GM19463 (cell line): ENCODE measurements at regions not wholly inside any gene's neighbourhood (a gene's known extent, or its start where the extent isn't known, plus 50 kb on each side); places are given as distances from the start of the nearest gene placed in this dataset.
A peak's percentile ranks its signal among the peaks of the same experiment; 100 is the strongest.

Experiments
- ATAC-seq: cut with Tn5 transposase; IDR thresholded peaks from one replicate; pipeline ENCODE4 v1.9.1; 2021; ENCODE audit warnings: mild to moderate bottlenecking, moderate library complexity; ENCODE audit not compliant: unreplicated experiment

- no peak for ATAC-seq
Measured at GRCh38 chr1:193366764-193367507, 180.5 kb upstream of the B3GALT2 start.

- ATAC-seq, result no peak
Measured at GRCh38 chr1:193365966-193366365, 179.6 kb upstream of the B3GALT2 start.

GRCh38 chr1:193359631-193360030 lies 173.2 kb upstream of the B3GALT2 start:
- ATAC-seq, result no peak

DNA sequence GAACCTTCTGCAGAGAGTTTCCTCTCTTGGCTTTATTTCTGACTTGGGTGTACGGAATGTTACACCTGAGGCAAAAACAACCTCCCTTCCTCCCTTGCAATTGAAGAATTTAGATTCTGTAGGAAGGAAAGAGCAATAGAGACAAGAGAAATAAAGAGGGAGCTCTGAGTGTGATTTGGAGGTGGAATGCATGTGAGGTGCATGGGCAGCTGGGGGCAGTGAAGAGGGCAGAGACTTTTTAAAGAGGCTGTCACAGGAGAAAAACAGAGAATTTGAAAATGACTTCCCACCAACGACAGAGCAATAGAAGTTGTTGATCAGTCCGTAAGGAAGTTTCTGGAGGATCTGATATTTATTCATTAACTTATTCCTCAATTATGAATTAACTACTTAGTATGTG lies 172.0 kb upstream of the B3GALT2 start:
- ATAC-seq, result no peak

- no peak for ATAC-seq
Measured at GRCh38 chr1:193356249-193356648, 169.8 kb upstream of the B3GALT2 start.

DNA sequence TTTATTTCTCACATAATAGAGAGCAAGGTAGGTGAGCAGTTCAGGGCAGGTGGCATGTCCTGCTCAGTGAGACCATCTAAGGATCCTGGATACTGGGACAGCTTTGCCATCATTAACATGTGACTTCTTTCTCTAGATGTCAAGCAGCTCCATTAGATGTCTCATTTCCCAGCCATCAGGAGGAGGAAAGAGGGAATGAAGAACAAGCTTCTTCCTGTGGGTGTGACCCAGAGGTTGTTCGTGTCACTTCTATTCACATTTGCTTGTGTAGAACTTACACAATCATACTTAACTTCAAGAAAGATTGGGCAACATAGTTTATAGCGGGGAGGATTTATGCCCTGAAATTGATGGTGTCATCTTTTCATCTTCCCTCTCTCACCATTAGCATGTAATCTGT lies 169.2 kb upstream of the B3GALT2 start:
- no peak for ATAC-seq

- ATAC-seq, result no peak
Measured at GRCh38 chr1:193355178-193355577, 168.8 kb upstream of the B3GALT2 start.

GRCh38 chr1:193348769-193349535 lies 162.5 kb upstream of the B3GALT2 start:
- no peak for ATAC-seq

DNA sequence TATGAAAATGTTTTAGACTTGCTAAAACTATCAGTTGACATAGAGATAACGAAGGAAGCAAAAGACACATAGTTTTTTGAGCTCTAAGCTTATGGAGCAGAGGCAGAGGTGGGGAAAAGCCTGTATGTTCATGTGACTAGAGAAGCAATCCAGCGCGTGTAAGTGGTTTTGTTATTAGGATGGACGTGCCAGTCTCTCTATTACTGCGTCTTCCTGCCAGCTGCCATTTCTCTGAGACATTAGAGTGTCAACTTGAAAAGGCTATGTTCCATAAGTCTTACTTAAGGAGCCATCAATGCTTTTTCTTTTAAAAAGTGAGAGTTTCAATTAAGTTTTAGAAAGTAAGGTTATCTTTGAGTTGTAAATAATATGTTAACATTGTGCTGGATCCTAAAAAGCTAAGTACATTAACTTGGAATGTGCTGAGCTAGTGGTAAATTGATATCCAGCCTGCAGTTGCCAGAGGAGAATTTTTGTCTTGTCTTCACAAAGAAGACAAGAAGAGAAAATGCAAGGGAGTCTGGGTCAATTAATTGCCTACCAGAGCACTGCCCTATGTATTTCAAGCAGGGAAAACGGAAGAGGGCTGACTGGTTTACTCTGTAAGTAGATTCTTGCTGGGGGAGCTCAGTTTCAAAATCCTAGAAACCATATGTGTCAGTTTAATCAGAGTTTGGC lies 161.8 kb upstream of the B3GALT2 start:
- no peak for ATAC-seq

GRCh38 chr1:193346085-193346484 lies 159.7 kb upstream of the B3GALT2 start:
- ATAC-seq, result no peak

DNA sequence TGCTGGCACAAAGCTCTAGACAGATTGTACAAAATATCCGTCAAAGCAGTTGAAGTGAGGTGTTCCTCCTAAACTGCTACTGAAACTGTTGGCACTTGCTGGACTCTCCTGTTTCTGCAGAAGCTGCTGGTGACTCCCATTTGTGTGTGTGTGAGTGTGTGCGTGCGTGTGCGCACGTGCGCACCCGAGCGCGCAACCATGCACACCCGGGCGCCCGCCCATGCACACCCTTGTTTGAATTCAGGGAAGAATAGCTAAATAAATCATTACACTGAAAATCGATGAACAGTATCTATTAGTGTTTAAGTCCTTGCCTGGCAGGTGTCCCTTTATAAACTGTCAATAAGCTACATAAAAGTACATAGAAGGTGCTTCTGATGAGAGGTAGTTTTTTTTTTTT lies 156.4 kb upstream of the B3GALT2 start:
- ATAC-seq, result no peak

DNA sequence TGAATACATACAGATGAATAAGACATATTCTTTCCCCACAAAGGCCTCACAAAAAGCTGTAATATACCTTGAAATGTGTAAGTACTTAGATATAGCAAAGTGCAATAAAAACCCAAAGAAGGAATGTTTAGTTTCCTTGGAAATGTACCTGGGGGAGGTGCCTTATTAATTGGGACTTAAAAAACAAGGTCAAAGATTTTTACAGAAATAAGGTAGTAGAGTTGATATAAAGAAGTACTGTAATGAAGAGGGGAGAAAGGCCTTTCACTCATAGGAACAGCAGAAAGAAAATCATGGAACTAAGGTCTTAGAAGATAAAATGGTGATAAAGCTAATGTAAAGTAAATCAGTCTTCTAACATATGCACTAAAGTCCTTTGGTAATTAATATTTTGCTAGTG lies 153.9 kb upstream of the B3GALT2 start:
- ATAC-seq, result no peak

GRCh38 chr1:193339401-193339800 lies 153.0 kb upstream of the B3GALT2 start:
- no peak for ATAC-seq

DNA sequence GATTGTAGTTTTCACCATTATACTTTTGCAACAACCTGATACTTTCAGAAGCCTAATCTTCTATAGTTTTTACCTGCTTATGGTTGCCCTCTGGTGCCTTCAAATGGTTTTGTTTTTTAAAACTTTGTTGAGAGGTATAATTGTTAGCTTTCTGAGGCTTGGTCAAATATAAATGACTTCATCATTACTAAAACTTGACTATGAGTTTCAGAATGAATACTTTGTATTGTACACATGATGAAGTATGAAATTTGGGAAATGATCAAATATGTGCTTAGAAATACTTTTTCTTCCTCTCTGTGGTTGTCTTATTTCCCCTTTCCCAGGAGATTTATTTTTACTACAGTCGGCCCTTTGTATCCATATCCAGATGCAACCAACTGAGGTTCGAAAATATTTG lies 151.8 kb upstream of the B3GALT2 start:
- peak; percentile 65 for ATAC-seq

DNA sequence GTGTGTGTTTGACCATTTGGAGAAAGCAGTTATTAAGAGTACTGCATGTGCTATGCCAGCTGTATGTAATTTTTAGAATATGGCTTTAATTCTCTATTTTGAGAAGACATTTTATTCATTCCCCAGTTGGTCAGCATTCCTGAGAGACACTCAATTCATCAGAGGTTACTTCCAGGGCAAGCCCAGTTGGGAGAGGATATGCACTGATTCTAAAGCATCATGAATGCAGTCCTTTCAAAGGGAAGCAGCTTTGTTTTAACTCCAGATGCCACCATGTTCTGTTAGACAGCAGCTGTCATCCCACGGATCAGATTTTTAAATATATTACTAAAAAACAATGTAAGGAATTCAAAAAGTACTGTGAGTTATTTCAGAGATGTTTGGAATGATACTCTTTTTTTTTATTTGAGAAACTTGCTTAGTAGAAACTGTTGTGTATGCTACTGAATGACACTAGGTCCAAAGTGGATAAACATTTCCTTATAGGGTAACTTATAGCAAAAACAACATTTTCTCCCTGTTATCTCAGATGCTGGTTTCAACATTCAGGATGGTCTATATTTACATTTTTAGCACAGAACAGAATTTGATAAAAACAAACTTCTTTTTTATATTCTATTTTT lies 149.5 kb upstream of the B3GALT2 start:
- ATAC-seq, result no peak

DNA sequence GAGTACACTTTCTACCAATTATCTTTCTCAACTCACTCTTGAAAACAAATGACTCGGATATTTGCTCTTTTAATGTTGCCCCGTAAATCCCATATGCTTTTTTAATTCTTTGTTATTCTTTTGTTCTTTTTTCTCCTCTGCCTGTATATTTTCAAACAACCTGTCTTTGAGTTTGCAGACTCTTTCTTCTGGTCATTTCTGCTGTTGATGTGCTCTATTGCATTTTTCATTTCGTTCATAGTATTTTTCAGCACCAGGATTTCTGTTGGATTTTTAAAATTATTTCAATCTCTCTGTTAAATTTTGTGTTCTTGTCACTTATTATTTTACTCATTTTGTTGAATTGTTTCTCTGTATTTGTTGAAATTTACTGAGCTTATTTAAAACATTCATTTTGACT lies 146.8 kb upstream of the B3GALT2 start:
- ATAC-seq, result no peak

DNA sequence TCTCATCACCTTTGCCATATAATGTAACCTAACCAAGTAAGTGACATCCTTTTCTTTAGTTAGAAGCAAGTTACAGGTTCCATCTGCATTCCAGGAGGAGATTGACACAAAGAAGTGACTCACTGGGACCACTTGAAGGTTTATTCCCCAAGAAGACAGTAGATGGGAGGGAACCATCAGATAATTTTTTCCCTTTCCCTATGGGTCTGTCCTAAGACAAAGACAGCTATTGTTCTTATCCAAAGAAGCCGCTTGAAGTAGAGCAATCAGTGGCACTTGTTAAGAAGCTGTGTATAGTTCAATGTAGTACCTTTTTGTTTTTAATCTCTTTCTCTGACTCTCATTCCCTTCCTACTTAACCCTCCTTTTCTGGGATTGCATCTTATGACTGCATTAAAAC lies 139.9 kb upstream of the B3GALT2 start:
- no peak for ATAC-seq

DNA sequence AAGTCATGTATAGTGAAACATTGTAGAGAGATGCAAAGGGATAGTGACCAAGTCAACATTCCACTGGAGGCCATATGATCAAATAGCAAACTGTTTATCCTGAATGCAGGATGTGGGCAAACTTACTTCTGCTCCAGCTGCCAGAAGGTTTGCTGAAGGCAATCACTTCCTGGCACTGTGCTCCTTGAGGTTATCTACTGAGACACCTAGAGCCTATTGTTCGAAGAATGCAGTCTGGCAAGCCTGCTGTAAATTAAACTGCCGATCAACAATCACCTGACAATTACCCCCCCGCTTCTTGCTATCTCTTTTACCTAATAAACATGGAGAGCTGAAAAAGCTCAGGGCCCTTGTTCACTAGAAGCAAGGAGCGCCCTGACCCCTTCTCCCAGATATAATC lies 139.4 kb upstream of the B3GALT2 start:
- no peak for ATAC-seq

- no peak for ATAC-seq
Measured at GRCh38 chr1:193325042-193325441, 138.6 kb upstream of the B3GALT2 start.

GRCh38 chr1:193322211-193322610 lies 135.8 kb upstream of the B3GALT2 start:
- ATAC-seq, result no peak

DNA sequence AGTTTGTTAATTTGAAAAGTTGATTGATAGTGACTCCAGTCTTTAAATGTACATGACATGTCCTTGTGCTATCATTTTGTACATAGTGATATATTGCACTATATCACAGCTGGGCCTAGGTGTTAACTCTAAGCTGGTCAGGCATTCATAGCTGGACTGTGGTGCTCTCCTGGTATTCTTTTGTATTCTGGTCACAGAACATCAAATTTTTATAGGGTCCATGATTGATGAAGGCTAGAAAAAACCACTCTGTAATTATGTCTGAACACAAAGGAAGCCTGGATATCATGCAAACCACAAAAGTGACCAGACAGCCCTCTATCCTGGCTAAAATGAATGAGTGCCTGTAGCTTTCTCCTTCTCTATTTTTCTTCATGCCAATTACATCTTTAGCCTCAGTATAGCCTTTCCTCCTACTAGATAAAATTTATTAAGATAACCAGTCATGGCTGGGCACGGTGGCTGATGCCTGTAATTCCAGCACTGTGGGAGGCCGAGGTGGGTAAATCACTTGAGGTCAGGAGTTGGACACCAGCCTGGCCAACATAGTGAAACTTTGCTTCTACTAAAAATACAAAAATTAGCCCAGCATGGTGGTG lies 134.9 kb upstream of the B3GALT2 start:
- ATAC-seq, result no peak
